H1 (cell line): ENCODE measurements at regions not wholly inside any gene's neighbourhood (a gene's known extent, or its start where the extent isn't known, plus 50 kb on each side); places are given as distances from the start of the nearest gene placed in this dataset.

Experiments
- CEBPB ChIP-seq: IDR thresholded peaks from 2 replicates; pipeline ENCODE4 v1.6.1; 2012; ENCODE audit warnings: low read depth, low read length
- CHD7 ChIP-seq: fragments of 300-600 bp; sonication (generic); IDR thresholded peaks from 2 replicates; pipeline ENCODE4 v1.7.1; 2012; ENCODE audit warnings: low read length, moderate library complexity, mild to moderate bottlenecking, inconsistent platforms; ENCODE audit not compliant: insufficient replicate concordance
- RAD21 ChIP-seq, 2 experiments: IDR thresholded peaks in 1 of 2; conservative IDR thresholded peaks in 1 of 2; 2 replicates each; pipeline ENCODE4 v1.6.1; 2011; ENCODE audit warnings: low read depth in 2 of 2, low read length in 2 of 2, improper control_type of control experiment in 1 of 2, inconsistent platforms in 1 of 2, mild to moderate bottlenecking in 1 of 2, moderate library complexity in 1 of 2
- SAP30 ChIP-seq: fragments of 300-600 bp; sonication (generic); IDR thresholded peaks from 2 replicates; pipeline ENCODE4 v1.7.1; 2012; ENCODE audit warnings: low read length, moderate library complexity, mild to moderate bottlenecking, inconsistent platforms; ENCODE audit not compliant: insufficient read depth, insufficient replicate concordance

DNA sequence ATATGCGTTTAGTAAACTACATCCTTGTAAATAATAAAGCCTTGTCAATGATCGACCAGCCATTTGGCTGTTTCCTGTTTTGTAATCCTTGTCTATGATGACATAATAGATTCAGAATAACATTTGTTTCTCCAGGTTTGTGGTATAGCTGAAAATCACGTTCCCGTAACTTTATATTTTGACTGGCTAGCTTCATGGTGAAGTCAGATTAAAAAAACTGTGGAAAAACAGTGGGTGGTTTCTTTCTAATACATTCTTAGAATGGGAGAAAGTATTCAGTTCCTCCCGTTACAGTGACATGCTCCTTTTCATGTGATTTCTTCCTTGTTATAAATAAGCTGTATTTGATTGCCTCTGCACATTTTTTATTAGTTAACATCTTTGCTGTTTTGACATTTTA is 366.9 kb downstream of the NYAP2 start (continued):
- TF ChIP-seq RAD21 (IDR thresholded peaks at IDR 0.05 in 1 of 2, conservative IDR thresholded peaks at IDR 0.05 in 1 of 2; ENCODE audit: low read depth in 2 of 2, low read length in 2 of 2), result no peak
- TF ChIP-seq CHD7, result no peak
- TF ChIP-seq CEBPB, result no peak
- no peak for TF ChIP-seq SAP30
- TF ChIP-seq, all 59 proteins: peak for 0
